GM18520 (cell line): ENCODE measurements at regions not wholly inside any gene's neighbourhood (a gene's known extent, or its start where the extent isn't known, plus 50 kb on each side); places are given as distances from the start of the nearest gene placed in this dataset.

Experiments
- ATAC-seq: cut with Tn5 transposase; IDR thresholded peaks from one replicate; pipeline ENCODE4 v1.9.1; 2021; ENCODE audit not compliant: unreplicated experiment

GRCh38 chr9:16223074-16223871, 647.2 kb downstream of the BNC2 start:
- no peak for ATAC-seq

DNA sequence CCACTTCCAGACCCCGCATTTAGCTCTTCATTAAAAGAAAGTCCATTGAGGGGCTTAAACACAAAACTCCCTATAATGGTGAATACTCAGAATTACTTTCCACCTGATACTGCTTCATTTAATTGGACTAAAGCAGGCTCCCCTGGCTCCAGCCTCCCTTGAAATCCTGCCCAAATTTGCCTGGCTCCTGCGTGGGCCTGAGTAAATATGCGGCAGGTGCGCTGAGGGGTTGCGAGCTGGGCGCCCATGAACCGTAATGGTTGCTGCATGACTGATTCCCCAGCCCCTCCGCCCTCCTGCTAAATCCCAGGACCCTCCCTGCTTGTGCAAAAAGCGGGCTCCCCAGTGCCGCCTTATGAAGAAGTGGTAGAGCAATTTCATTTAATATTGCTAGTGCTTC, 639.7 kb downstream of the BNC2 start:
- ATAC-seq, result no peak

DNA sequence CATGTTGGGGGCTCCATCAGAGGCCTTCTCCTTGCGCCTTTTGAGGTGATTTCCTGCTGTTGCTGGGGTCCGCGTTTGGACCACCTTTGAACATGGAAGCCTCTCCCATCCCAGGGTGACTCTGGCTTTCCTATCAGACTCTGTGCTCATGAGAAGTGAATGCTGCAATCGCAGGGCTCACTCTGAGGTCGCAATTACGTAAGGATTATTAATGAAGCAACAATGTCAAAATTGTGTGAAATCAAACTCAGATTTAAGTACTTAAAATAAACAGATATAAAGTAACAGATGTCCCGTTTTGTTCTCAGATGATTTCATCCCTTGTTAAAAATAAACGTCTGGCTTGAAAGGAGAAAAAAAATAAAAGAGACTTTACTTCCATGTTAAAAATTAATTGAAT, 634.2 kb downstream of the BNC2 start:
- no peak for ATAC-seq

GRCh38 chr9:16236882-16237281, 633.6 kb downstream of the BNC2 start:
- no peak for ATAC-seq

- ATAC-seq, result no peak
Measured at GRCh38 chr9:16238623-16239138, 631.8 kb downstream of the BNC2 start.

DNA sequence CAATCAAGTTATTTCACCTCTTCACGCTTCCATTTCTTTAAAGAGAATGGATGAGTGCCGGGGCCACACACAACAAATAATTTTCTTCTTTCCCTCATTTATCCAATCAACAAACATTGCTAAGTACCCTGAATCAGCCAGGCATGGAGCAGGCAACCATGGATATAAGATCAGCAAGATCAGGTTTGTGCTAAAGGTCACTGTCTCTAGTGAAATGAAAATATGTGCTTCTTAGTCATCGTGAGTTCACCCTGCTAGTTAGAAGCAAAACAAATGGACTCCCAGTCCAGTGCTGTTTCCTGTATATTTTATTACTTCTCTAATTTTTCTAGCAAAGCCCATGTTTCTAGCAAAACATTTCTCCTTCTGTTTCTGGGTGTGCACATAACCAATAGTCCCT, 629.2 kb downstream of the BNC2 start:
- ATAC-seq, result no peak

GRCh38 chr9:16243798-16244197, 626.7 kb downstream of the BNC2 start:
- ATAC-seq, result no peak

- no peak for ATAC-seq
Measured at GRCh38 chr9:16245756-16246440, 624.6 kb downstream of the BNC2 start.

GRCh38 chr9:16246785-16247184, 623.7 kb downstream of the BNC2 start:
- no peak for ATAC-seq

GRCh38 chr9:16247188-16247875, 623.1 kb downstream of the BNC2 start:
- ATAC-seq, result no peak

DNA sequence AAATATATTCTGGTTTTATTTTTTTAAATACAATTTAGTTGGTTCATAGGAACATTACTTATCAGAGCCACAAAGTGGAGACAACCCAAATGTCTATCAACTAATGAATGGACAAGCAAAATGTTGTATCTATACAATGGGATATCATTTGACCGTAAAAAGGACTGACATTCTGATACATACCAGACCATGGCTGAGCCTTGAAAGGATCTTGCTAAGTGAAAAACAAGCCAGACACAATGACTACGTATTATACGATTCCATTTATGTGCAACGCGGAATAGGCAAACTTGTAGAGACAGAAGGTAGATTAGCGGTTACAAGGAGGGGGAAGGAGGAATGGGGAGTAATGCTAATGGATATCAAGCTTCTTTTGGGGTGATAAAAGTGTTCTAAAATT, 621.6 kb downstream of the BNC2 start:
- no peak for ATAC-seq

- ATAC-seq, result no peak
Measured at GRCh38 chr9:16252616-16253015, 617.9 kb downstream of the BNC2 start.

DNA sequence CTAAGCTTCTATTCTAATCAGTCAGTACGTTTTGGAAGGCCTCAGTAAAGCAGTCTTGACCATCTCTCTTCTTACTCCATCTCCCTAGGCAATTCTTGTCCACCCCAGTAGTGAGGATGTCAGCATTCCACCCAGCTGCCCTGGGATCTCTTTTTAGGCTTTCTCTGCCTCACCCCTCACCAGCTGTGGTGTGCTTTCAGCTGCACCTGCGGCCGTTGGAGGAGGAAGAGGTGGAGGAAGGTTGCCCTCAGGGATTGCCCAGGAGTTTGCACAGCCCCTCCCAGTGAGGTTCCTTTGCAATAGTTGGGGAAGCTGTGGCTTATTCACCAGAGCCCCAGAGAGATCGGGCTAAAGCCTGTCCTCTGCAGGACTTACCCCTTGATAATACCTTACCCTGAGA, 615.8 kb downstream of the BNC2 start:
- no peak for ATAC-seq

- no peak for ATAC-seq
Measured at GRCh38 chr9:16255217-16255616, 615.3 kb downstream of the BNC2 start.

- no peak for ATAC-seq
Measured at GRCh38 chr9:16257604-16258003, 612.9 kb downstream of the BNC2 start.

- no peak for ATAC-seq
Measured at GRCh38 chr9:16258191-16258590, 612.3 kb downstream of the BNC2 start.

DNA sequence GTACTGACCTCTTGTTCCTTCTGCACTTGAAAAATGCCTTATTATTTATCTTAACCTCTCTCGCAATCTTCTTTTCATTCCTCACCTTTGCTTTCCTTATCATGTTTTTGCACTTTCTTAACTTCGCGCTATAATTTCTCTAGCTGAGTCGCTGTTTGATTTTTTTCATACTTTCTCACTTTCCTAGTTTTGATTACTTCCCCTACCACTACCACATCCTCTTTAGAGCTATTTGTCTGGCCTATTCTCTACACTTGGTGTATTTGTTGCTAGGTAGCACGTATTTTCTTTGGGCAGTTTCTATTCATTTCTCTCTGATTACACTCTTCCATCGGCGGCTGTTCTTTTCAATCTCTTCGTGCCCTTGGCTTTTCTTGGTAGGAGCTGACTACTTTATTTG, 611.8 kb downstream of the BNC2 start:
- no peak for ATAC-seq

- ATAC-seq, result no peak
Measured at GRCh38 chr9:16262477-16263261, 607.8 kb downstream of the BNC2 start.

DNA sequence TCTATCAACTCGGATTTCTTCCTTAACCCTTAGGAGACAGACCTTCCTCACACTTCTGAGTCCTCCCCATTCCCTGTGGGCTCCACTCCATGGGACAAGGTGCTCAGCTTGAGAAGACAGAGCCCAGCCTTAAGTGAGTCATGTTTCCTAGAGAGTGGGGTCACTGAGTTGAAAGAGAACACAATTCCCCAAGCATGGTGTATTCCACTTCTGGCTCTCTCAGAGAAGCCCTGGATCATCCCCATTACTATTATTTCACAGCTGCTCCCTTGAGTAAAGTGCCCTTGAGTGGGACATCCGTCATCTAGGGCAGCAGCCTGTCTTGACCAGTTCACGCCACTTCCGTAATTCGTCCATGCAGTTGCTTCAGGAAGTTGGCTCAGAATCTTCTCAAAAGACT, 604.8 kb downstream of the BNC2 start:
- no peak for ATAC-seq

DNA sequence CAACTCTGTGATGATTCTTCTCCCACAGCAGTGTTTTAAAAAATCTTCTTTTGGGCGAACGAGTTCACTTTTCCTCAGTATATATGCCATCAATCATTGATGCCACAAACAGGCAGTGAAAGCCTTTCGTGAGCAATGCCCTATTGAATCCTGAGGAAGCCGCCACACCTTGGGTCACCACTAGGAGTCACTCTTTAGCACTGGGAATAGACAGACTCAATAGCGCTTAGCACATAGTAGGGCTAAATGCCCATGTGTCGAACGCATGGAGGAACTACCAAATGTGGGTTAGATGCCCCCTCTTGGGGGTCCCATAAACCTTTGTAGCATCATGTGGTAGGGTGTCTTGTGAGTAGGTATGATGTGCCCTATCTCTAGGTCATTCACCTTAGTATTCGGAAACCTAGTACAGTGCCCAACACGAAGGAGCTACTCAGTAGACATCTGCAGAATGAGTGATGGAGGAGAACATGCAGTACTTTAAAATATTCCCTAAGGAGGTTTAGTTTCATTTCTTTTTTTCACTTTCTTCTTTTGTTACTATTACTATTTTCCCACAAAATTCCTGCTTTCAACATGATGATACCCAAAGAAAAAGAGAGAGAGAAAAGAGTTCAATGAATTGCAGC, 603.7 kb downstream of the BNC2 start:
- no peak for ATAC-seq
